HepG2 (cell line): ENCODE measurements at regions not wholly inside any gene's neighbourhood (a gene's known extent, or its start where the extent isn't known, plus 50 kb on each side); places are given as distances from the start of the nearest gene placed in this dataset.

Source experiments
- ATAC-seq: fragments of 200-7000 bp; cut with Tn5 transposase; 3 replicates; pipeline ENCODE4 v1.9.1; 2020; ENCODE audit warnings: mild to moderate bottlenecking, moderate library complexity
- BruUV-seq: library from RNA; stranded (reverse); fragments of 400-500 nt; replicated peaks from 2 replicates; lab custom pipeline; 2021; lab: Mats Ljungman, UMichigan
- CTCF ChIA-PET: fragments of 300-600 bp; formaldehyde crosslinking; extraction: SDS; loops from one replicate; lab custom pipeline; 2021; ENCODE audit warnings: low total read pairs, inconsistent platforms, low intra/inter-chr PET ratio; lab: Yijun Ruan, JAX
- POLR2A ChIA-PET: fragments of 350-600 bp; sonication (Branson Sonifier 250); formaldehyde crosslinking; loops from one replicate; lab custom pipeline; 2020; ENCODE audit warnings: antibody characterized with exemption, inconsistent platforms; lab: Yijun Ruan, JAX
- DNase-seq: peaks from one replicate; pipeline ENCODE4 v3.0.0-alpha.2; 2015; ENCODE audit warnings: low spot score
- FAIRE-seq: peaks from 3 replicates; lab custom pipeline; 2011; peaks lifted over from hg19 to GRCh38; lab: Jason Lieb, UNC
- H2AFZ ChIP-seq: one replicate; pipeline ENCODE4 v1.6.1; 2011; ENCODE audit warnings: low read length, inconsistent platforms
- H3K27ac ChIP-seq: fragments of 300-600 bp; 3 replicates; pipeline ENCODE4 v1.8.0; 2011; ENCODE audit warnings: mixed run types, mild to moderate bottlenecking, mixed read lengths, low read length, inconsistent platforms; ENCODE audit not compliant: insufficient read depth; ENCODE audit errors: extremely low read length
- H3K27me3 ChIP-seq, 2 experiments: fragments of 200-600 bp in 1 of 2; 2 replicates in 1 of 2; 3 replicates in 1 of 2; pipeline versions ENCODE4 v1.6.0 to v1.8.0; 2011; ENCODE audit warnings: low read length in 2 of 2, mild to moderate bottlenecking in 2 of 2, moderate library complexity in 2 of 2, inconsistent platforms in 1 of 2; ENCODE audit not compliant: insufficient read depth in 2 of 2, control insufficient read depth in 1 of 2
- H3K36me3 ChIP-seq, 2 experiments: fragments of 200-600 bp in 1 of 2; replicated peaks in 1 of 2; 2 replicates in 1 of 2; 3 replicates in 1 of 2; pipeline versions ENCODE4 v1.5.1 to v1.8.0; 2011; ENCODE audit warnings: low read length in 2 of 2, inconsistent platforms in 1 of 2; ENCODE audit not compliant: insufficient read depth in 2 of 2, control insufficient read depth in 1 of 2
- H3K4me1 ChIP-seq: 2 replicates; pipeline ENCODE4 v1.5.1; 2012; ENCODE audit warnings: low read length, inconsistent platforms; ENCODE audit not compliant: insufficient read depth
- H3K4me2 ChIP-seq: 2 replicates; pipeline ENCODE4 v1.6.0; 2011; ENCODE audit warnings: low read depth, low read length, inconsistent platforms
- H3K4me3 ChIP-seq, 3 experiments: fragments of 200-600 bp in 1 of 3; sonication (generic), shearing (Covaris generic) in 1 of 3; replicated peaks in 1 of 3; 2 replicates each; pipeline ENCODE4 v1.5.1; 2011 to 2016; ENCODE audit warnings: low read length in 3 of 3, inconsistent platforms in 2 of 3, low read depth in 2 of 3, mild to moderate bottlenecking in 2 of 3, control low read depth in 1 of 3, mixed read lengths in 1 of 3; ENCODE audit not compliant: insufficient read depth in 1 of 3
- H3K79me2 ChIP-seq: one replicate; pipeline ENCODE4 v1.6.1; 2011; ENCODE audit warnings: low read length, inconsistent platforms; ENCODE audit not compliant: insufficient read depth
- H3K9ac ChIP-seq: 2 replicates; pipeline ENCODE4 v1.6.0; 2011; ENCODE audit warnings: mild to moderate bottlenecking, low read depth, low read length, inconsistent platforms; ENCODE audit not compliant: insufficient read depth
- H3K9me3 ChIP-seq: 2 replicates; pipeline ENCODE4 v1.5.1; 2012; ENCODE audit warnings: mild to moderate bottlenecking, low read length
- H4K20me1 ChIP-seq: 2 replicates; pipeline ENCODE4 v1.6.0; 2011; ENCODE audit warnings: inconsistent platforms, mild to moderate bottlenecking, low read length, moderate library complexity; ENCODE audit not compliant: insufficient read depth
- MAFG ChIP-seq: sonication (generic); formaldehyde crosslinking; IDR thresholded peaks from 2 replicates; pipeline ENCODE4 v1.5.1; 2020; ENCODE audit warnings: mild to moderate bottlenecking, missing genetic modification reagents
- SIX4 ChIP-seq: sonication (generic); formaldehyde crosslinking; IDR thresholded peaks from 2 replicates; pipeline ENCODE4 v1.4.0; 2020; ENCODE audit warnings: missing genetic modification reagents
- ZBTB1 ChIP-seq: sonication (generic); formaldehyde crosslinking; IDR thresholded peaks from 2 replicates; pipeline ENCODE4 v1.4.0; 2020; ENCODE audit warnings: missing genetic modification reagents, borderline replicate concordance
- ZMYM4 ChIP-seq: sonication (generic); formaldehyde crosslinking; IDR thresholded peaks from 2 replicates; pipeline ENCODE4 v1.8.1; 2023; ENCODE audit warnings: mild to moderate bottlenecking, missing genetic modification reagents
- ZNF12 ChIP-seq: sonication (generic); formaldehyde crosslinking; IDR thresholded peaks from 2 replicates; pipeline ENCODE4 v1.5.0; 2020; ENCODE audit warnings: missing genetic modification reagents
- ZNF142 ChIP-seq: sonication (generic); formaldehyde crosslinking; IDR thresholded peaks from 2 replicates; pipeline ENCODE4 v1.4.0; 2020; ENCODE audit warnings: missing genetic modification reagents
- ZNF33B ChIP-seq: sonication (generic); formaldehyde crosslinking; IDR thresholded peaks from 2 replicates; pipeline ENCODE4 v1.5.1; 2020; ENCODE audit warnings: mild to moderate bottlenecking, missing genetic modification reagents
- ZNF34 ChIP-seq: sonication (generic); formaldehyde crosslinking; IDR thresholded peaks from 2 replicates; pipeline ENCODE4 v1.4.0; 2020; ENCODE audit warnings: mild to moderate bottlenecking, missing genetic modification reagents, borderline replicate concordance
- ZNF761 ChIP-seq: sonication (generic); formaldehyde crosslinking; conservative IDR thresholded peaks from 2 replicates; pipeline ENCODE4 v1.4.0; 2020; ENCODE audit warnings: mild to moderate bottlenecking, missing genetic modification reagents
- ZNF850 ChIP-seq: sonication (generic); formaldehyde crosslinking; conservative IDR thresholded peaks from 2 replicates; pipeline ENCODE4 v1.9.0; 2021; ENCODE audit warnings: mild to moderate bottlenecking, missing genetic modification reagents
- WGBS: methylation state at CpG from one replicate; pipeline ENCODE4 v1.1.6; 2017; ENCODE audit warnings: low lambda C conversion rate; 5-methylcytosine and 5-hydroxymethylcytosine counted together
- in situ Hi-C: cut with HindIII; loops from 2 replicates; pipeline ENCODE4 v1.10.0; 2017; ENCODE audit warnings: low pct_unique_long_range_greater_than_20kb; ENCODE audit not compliant: extremely low pct_ligation_motif_present
- intact Hi-C: fragments of 100-400 bp; cut with micrococcal nuclease; formaldehyde crosslinking; loops from one replicate; pipeline ENCODE4 v1.10.0; 2022; ENCODE audit not compliant: unreplicated experiment
- TF ChIP-seq, protein P1 (sequence below): sonication (generic); formaldehyde crosslinking; IDR thresholded peaks from 2 replicates; pipeline ENCODE4 v1.4.0; 2020; ENCODE audit warnings: mild to moderate bottlenecking, missing genetic modification reagents

DNA sequence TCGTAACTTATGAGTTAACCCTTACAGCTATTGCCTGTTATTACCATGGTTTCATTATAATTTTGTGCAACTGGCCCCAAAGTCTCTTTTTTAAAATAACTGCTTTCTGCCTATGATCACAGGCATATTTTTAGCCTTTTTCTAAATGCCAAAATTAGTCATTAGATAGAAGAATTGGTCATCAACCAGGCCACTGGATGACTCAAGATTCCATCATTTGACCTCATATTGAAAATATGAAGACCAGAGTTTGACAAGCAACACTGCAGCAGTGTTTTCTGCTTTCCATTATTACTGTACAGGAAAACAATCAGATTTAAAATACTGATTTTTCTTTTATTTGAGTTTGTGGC, 54.7 kb upstream of the OTOGL start (continued):
- TF ChIP-seq ZNF850 (CRISPR knock-in tag) (no peak), ZBTB1 (no peak), ZNF761 (CRISPR knock-in tag) (no peak), ZNF12 (CRISPR knock-in tag) (no peak)
- TF ChIP-seq, protein P1, sequence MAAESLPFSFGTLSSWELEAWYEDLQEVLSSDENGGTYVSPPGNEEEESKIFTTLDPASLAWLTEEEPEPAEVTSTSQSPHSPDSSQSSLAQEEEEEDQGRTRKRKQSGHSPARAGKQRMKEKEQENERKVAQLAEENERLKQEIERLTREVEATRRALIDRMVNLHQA (CRISPR knock-in tag): no peak

- POLR2A ChIA-PET: no interaction called here
- Histone ChIP-seq H3K4me2 (no peak overlapping the region), H3K36me3 (no peaks in the 10 kb centered on the region), H3K27ac (no peak overlapping the region), H3K4me1 (no peaks in the 10 kb centered on the region), H3K4me3 (no peak overlapping the region), H3K9ac (no peak overlapping the region), H3K79me2 (no peaks in the 10 kb centered on the region), H4K20me1 (no peaks in the 10 kb centered on the region), H3K27me3 (no peaks in the 10 kb centered on the region), H2AFZ (no peak overlapping the region), H3K9me3 (no peaks in the 10 kb centered on the region)
- intact Hi-C loops (no loop called here), in situ Hi-C loops (no loop called here)
- no peak for DNase-seq
- TF ChIP-seq ZNF34 (CRISPR knock-in tag): no peak
- TF ChIP-seq ZNF142 (CRISPR knock-in tag): no peak
- no peak for TF ChIP-seq SIX4 (CRISPR knock-in tag)
- TF ChIP-seq MAFG (CRISPR knock-in tag): no peak
- TF ChIP-seq ZMYM4 (CRISPR knock-in tag): no peak
- TF ChIP-seq ZNF33B (CRISPR knock-in tag): no peak
- no peak for FAIRE-seq
- no peak for ATAC-seq
- WGBS: 10% methylated on average over 4 of the region's 4 CpGs
- CTCF ChIA-PET: no interaction called here
- no TSS peak for BruUV-seq
These were observed 57.6 kb upstream of the OTOGL start for GRCh38 chr12:80041692-80042091.
